SKM-1 (cell line): ENCODE measurements at regions not wholly inside any gene's neighbourhood (a gene's known extent, or its start where the extent isn't known, plus 50 kb on each side); places are given as distances from the start of the nearest gene placed in this dataset.
"Not testable (repeated sequence)": the region's sequence is repeated elsewhere in the genome, so short reads cannot be mapped to it uniquely, and the experiment has no call there.

Experiments
- DNase-seq: peaks from one replicate; lab custom pipeline; 2025; ENCODE audit not compliant: unreplicated experiment; lab: John Stamatoyannopoulos, UW

DNA sequence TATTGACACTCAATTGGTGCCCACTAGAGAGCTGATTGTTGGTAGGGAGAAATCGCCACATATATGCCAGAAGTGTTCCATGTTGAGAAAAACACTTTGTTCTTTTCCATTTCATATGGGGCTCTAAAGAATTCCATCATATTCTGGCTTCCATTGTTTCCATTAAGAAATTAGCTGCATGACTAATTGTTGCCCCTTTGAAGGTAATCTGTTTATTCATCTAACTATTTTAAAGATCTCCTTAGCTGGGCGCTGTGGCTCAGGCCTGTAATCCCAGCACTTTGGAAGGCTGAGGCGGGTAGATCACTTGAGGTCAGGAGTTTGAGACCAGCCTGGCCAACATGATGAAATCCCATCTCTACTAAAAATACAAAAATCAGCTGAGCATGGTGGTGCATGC is 109.9 kb downstream of the MRPL14 start:
- DNase-seq = not testable (repeated sequence)

DNA sequence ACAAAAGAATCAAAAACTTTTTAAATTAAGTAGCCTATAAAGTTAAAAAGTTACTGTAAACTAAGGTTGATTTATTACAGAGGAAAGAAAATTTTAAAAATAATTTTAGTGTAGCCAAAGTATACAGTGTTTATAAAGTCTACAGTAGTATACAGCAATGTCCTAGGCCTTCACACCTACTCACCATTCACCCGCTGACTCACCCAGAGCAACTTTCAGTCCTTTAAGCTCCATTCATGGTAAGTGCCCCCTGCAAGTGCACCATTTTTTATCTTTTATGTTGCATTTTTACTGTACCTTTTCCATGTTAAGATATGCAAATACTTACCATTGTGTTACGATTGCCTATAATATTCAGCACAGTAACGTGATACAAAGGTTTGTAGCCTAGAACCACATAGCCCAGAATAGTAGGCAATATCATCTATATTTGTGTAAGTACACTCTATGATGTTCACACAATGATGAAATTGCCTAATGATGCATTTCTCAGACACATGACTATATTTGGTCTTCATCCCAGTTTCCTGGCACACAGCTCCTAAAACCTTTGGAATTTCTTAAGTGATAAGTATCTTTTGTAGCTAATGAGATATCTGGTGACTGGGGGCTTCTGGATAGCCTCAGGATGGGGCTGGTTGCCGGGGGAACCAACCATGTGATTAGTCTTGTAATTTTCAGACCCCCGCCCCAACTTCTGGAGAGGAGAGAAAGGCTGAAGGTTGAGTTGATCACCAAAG is 111.0 kb downstream of the MRPL14 start:
- DNase-seq = no peak

GRCh38 chr6:44012078-44012493 is 115.2 kb downstream of the MRPL14 start:
- DNase-seq = peak; percentile 90

DNA sequence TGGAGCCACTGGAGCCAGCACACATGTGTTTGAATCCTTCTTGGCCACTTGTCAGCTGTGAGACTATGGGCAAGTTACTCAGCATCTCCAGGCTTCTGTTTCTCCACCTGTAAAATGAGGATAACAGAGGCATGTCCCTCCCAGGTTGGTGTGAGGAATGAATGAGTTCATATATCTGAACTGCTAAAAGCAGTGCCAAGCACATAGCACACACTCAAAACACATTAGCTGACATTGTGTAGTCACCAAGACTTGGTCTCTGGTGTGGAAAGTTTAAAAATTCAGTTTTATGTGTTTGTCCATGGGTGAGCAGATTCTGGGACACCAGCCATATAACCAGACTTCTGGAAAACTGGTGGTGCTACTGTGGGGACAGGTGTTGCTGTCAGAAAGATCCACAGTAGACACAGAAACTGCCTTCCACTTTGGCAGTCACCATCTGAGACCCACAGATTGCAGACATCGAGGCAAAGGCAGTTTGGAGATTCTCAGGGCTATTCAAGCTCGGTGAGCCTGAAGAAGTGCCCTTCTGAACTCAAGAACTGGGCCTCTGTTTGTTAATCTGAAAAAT is 115.8 kb downstream of the MRPL14 start:
- no peak for DNase-seq

DNA sequence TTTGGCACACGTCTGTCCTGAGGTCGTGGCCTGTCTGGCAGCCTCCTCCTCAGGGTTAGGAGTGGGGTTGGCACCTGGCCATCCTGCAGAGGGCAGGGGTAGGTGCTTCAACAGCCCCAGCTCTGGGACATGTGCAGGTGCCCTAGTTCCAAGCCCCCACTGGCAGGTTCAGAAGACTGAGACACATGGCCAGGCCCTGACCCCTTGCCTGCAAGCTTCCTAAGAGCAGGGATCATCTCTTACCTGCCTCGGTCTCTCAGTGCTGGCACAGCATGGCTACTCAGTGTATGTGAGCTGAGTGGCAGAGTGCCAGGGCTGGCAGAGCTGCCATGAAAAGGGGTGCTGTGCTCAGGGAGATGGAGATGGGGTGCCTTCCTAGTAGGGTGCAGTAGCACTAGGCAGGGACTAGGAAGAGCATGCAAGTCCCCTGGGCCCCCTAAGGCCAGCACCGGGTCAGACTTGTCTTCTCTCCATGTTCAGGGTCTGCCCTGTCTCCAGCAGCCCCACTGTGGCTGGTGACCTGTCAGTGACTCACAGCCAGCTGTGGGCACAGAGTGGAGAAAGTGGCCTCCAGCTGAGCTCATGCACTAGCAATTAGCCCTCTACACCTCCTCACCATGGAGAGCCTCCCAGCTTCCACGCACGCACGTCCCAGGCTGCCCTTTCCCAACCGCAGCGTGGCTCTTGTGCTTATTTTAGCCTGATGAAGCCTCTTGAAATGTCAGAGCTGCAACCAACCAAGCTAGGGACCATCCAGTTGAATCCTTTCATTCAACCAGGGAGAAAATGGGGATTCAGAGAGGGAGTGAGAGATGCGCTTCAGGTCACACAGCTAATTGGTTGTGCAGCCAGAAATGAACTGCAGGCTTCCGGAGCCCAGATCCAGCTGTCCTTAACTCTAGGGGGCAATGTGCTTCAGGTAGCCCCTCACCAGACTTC is 116.6 kb downstream of the MRPL14 start:
- DNase-seq = no peak

GRCh38 chr6:44009425-44010321 is 117.6 kb downstream of the MRPL14 start:
- no peak for DNase-seq

DNA sequence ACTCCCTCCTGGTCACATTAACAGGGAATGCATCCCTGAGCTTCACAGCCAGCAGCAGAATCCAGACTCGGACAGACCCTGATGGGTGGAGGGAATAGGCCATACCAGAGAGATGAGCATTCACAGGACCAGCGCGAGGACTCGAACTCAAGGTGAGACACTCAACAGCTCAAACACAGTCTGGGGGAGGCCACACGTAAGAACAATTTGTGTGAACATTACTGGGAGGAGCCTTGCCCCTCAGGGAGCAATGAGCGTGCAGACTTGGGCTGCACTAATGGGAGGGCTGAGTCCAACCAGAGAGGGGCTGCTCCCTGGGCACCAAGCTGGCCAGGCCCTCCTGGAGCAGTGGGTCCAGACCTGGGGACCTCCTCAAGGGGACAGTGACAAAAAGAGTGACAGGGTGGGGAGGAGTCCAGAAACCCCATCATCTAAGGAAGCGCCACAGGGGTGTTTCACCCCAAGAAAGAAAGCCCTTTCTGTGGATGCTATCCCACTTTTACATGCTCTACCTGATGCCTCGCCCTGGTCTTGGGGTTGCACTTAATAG is 118.4 kb downstream of the MRPL14 start:
- DNase-seq = no peak

GRCh38 chr6:44007818-44008621 is 119.2 kb downstream of the MRPL14 start:
- no peak for DNase-seq

DNA sequence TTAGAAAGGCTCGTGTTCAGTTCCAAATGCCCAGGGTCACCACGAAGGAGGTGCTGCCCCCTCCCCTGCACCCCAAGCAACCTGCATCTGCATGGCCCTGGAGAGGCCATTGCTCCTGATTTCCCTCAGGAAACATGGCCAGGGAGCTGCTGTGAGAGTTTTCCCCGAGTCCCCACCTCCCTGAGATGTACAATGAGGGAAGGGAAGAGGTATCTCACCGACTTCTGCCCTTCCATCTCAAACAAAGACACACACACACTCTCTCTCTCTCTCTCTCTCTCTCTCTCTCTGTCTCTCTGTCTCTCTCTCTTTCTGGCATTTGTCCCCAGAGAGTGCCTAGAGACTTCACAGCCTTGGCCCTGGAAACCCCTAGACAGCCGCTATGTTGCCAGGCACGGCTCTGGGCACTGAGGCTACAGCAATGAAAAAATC is 120.4 kb downstream of the MRPL14 start:
- no peak for DNase-seq

GRCh38 chr6:44006123-44006871 is 121.0 kb downstream of the MRPL14 start:
- no peak for DNase-seq

DNA sequence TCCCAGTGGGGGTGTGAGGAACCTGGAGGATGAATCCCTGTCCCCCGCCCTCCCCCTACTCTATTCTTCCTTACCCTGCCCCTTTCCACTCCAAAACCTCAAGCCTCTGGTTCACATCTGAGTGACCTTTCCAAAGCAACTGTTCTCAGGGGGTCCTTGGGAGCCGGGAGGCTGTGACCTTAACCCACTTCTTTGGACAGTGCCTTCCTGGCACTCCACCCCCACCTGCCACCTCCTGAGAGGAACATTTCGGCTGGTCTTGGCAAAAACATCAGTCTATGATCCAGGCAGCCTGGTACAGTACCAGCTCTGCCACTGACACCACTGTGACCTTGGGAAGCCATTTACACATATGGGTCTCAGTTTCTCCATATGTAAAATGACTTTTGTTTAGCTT is 121.7 kb downstream of the MRPL14 start:
- no peak for DNase-seq

- DNase-seq = no peak
Measured at GRCh38 chr6:44004625-44005506, 122.4 kb downstream of the MRPL14 start.

DNA sequence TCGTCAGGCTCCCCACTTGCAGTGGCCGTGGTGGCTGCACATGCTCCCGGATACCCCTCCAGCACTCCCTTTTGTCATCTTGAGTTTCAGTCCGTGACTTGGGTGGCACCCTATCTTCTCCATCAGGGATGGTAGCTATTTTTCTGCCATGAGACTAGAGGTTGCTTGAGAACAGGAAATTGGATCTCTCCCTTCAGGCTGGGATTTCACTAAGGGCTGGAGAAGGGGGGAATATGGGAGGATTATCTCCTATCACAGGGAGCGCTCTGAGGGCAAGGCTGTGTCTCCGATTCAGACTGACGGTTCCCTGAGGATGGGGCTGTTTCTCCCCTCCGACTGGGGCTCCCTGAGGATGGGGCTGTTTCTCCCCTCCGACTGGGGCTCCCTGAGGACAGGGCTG is 123.1 kb downstream of the MRPL14 start:
- DNase-seq = no peak

DNA sequence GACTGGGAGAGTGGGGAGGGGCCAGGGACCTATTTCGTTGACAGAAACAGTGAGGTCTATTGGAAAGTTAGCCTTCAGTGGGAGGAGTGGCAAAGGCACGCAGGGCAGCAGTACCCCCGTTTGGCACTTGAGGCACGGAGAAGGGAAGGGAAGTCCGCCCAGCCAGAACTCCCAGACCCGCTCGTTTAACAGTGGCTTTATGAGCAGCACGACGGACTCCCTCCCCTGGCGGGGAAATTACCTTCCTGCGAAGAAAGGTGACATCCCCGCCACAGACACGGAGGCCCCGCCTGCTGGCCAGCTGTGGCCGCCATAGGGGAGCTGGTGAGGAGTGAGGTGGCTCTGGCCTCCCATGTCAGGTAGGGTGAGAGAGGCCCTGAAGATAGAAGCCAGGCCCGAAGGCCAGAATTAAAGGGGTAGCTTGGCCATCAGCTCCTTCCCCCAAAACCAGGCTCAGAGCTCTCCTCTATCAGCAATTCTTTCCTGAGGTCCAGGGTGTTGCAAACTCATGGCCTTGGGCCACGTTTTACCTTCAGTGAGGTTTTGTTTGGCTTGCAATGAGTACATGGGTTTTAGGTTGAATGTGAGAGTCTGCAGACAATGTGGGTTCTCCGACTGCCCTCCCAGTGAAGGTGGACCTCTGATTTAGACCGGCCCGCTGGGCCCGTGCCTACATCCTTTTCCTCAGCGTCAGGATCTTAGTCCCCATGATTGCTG is 123.7 kb downstream of the MRPL14 start:
- no peak for DNase-seq

- no peak for DNase-seq
Measured at GRCh38 chr6:44002593-44003344, 124.5 kb downstream of the MRPL14 start.

- no peak for DNase-seq
Measured at GRCh38 chr6:44002067-44002592, 125.1 kb downstream of the MRPL14 start.
